H1 (cell line): ENCODE measurements at regions not wholly inside any gene's neighbourhood (a gene's known extent, or its start where the extent isn't known, plus 50 kb on each side); places are given as distances from the start of the nearest gene placed in this dataset.

Source experiments
- CTCF ChIA-PET: fragments of 300-600 bp; sonication (Branson Sonifier 250); formaldehyde crosslinking; loops from one replicate; lab custom pipeline; 2021; ENCODE audit not compliant: partially characterized antibody; lab: Charles Lee
- POLR2A ChIA-PET: fragments of 300-600 bp; sonication (Branson Sonifier 250); formaldehyde crosslinking; loops from one replicate; lab custom pipeline; 2021; ENCODE audit warnings: inconsistent platforms; ENCODE audit not compliant: partially characterized antibody; lab: Charles Lee
- DNase-seq, 2 experiments: peaks; one replicate each; pipeline versions ENCODE4 v3.0.0 to v3.0.0-alpha.2; 2010 to 2022; ENCODE audit warnings: low spot score in 2 of 2, low read depth in 1 of 2, mixed read lengths in 1 of 2
- FAIRE-seq: peaks from 2 replicates; lab custom pipeline; 2011; peaks lifted over from hg19 to GRCh38; lab: Jason Lieb, UNC
- H2AFZ ChIP-seq: 2 replicates; pipeline ENCODE4 v1.8.1; 2012; ENCODE audit warnings: low read length, inconsistent platforms
- H2AK5ac ChIP-seq: 2 replicates; pipeline ENCODE4 v1.6.1; 2013; ENCODE audit warnings: low read depth, low read length
- H2BK120ac ChIP-seq: replicated peaks from 2 replicates; pipeline ENCODE3; 2013; ENCODE audit warnings: low read depth, low read length, inconsistent platforms
- H2BK12ac ChIP-seq: 2 replicates; pipeline ENCODE4 v1.6.1; 2013; ENCODE audit warnings: low read depth, low read length
- H2BK15ac ChIP-seq: 2 replicates; pipeline ENCODE4 v1.6.1; 2013; ENCODE audit warnings: low read length
- H2BK20ac ChIP-seq: 2 replicates; pipeline ENCODE4 v1.6.1; 2013; ENCODE audit warnings: low read length
- H2BK5ac ChIP-seq: 2 replicates; pipeline ENCODE4 v1.6.1; 2013; ENCODE audit warnings: low read depth, low read length
- H3K14ac ChIP-seq: 2 replicates; pipeline ENCODE4 v1.6.1; 2013; ENCODE audit warnings: inconsistent platforms; ENCODE audit not compliant: insufficient read length
- H3K18ac ChIP-seq: 2 replicates; pipeline ENCODE4 v1.6.1; 2013; ENCODE audit warnings: low read length; ENCODE audit errors: extremely low read depth
- H3K23ac ChIP-seq: 2 replicates; pipeline ENCODE4 v1.6.1; 2013; ENCODE audit warnings: inconsistent platforms; ENCODE audit not compliant: insufficient read length
- H3K23me2 ChIP-seq: 2 replicates; pipeline ENCODE4 v1.6.1; 2013; ENCODE audit warnings: low read depth, low read length
- H3K27ac ChIP-seq: 2 replicates; pipeline ENCODE4 v1.6.1; 2011; ENCODE audit warnings: low read depth, low read length, inconsistent platforms
- H3K27me3 ChIP-seq, 4 experiments: replicated peaks in 1 of 4; 1 replicate in 1 of 4; 2 replicates in 3 of 4; pipeline versions ENCODE4 v1.6.1 to v1.8.1; 2011 to 2013; ENCODE audit warnings: low read length in 3 of 4, mild to moderate bottlenecking in 3 of 4, inconsistent platforms in 2 of 4, mixed read lengths in 2 of 4, moderate library complexity in 1 of 4; ENCODE audit not compliant: control insufficient read depth in 3 of 4, insufficient read depth in 3 of 4; ENCODE audit errors: extremely low read depth in 1 of 4
- H3K36me3 ChIP-seq, 4 experiments: 2 replicates each; pipeline versions ENCODE4 v1.6.1 to v1.8.1; 2011 to 2013; ENCODE audit warnings: mild to moderate bottlenecking in 4 of 4, low read length in 3 of 4, moderate library complexity in 2 of 4, control low read depth in 1 of 4, inconsistent platforms in 1 of 4; ENCODE audit not compliant: insufficient read depth in 4 of 4, control insufficient read depth in 2 of 4
- H3K4ac ChIP-seq: replicated peaks from 2 replicates; pipeline ENCODE3; 2013; ENCODE audit warnings: low read length, low read depth, mixed read lengths, inconsistent platforms; ENCODE audit not compliant: insufficient read length
- H3K4me1 ChIP-seq, 4 experiments: replicated peaks in 1 of 4; 1 replicate in 1 of 4; 2 replicates in 3 of 4; pipeline versions ENCODE4 v1.6.1 to v1.8.1; 2011 to 2013; ENCODE audit warnings: low read length in 3 of 4, inconsistent platforms in 2 of 4, mixed read lengths in 1 of 4; ENCODE audit not compliant: insufficient read depth in 4 of 4, control insufficient read depth in 3 of 4
- H3K4me2 ChIP-seq, 2 experiments: 2 replicates each; pipeline versions ENCODE4 v1.6.1 to v1.8.1; 2011 to 2013; ENCODE audit warnings: low read depth in 2 of 2, low read length in 2 of 2, control low read depth in 1 of 2, inconsistent platforms in 1 of 2, mild to moderate bottlenecking in 1 of 2; ENCODE audit not compliant: insufficient read depth in 1 of 2
- H3K4me3 ChIP-seq, 4 experiments: fragments of 200-600, 300-600 bp in 1 of 4; sonication (generic), shearing (Covaris generic), sonication (Bioruptor Twin) in 1 of 4; 2 replicates each; pipeline versions ENCODE4 v1.5.1 to v1.8.1; 2011 to 2016; ENCODE audit warnings: low read length in 4 of 4, low read depth in 3 of 4, control low read depth in 2 of 4, inconsistent platforms in 2 of 4, mild to moderate bottlenecking in 2 of 4, mixed read lengths in 1 of 4, moderate library complexity in 1 of 4; ENCODE audit not compliant: insufficient read depth in 2 of 4; ENCODE audit errors: extremely low read depth in 1 of 4
- H3K56ac ChIP-seq: replicated peaks from 2 replicates; pipeline ENCODE3; 2013; ENCODE audit warnings: low read depth, mild to moderate bottlenecking, mixed read lengths, low read length, inconsistent platforms; ENCODE audit not compliant: insufficient read length
- H3K79me1 ChIP-seq: 2 replicates; pipeline ENCODE4 v1.6.1; 2013; ENCODE audit warnings: low read depth, low read length, control low read depth
- H3K79me2 ChIP-seq, 2 experiments: 2 replicates each; pipeline versions ENCODE4 v1.6.1 to v1.8.1; 2012 to 2013; ENCODE audit warnings: low read length in 2 of 2, mild to moderate bottlenecking in 2 of 2, inconsistent platforms in 1 of 2; ENCODE audit not compliant: insufficient read depth in 2 of 2, control insufficient read depth in 1 of 2
- H3K9ac ChIP-seq, 4 experiments: replicated peaks in 1 of 4; 1 replicate in 1 of 4; 2 replicates in 3 of 4; pipeline versions ENCODE4 v1.6.1 to v1.8.1; 2011 to 2013; ENCODE audit warnings: low read depth in 3 of 4, low read length in 3 of 4, control low read depth in 2 of 4, mild to moderate bottlenecking in 2 of 4, moderate library complexity in 2 of 4, inconsistent platforms in 1 of 4; ENCODE audit errors: extremely low read depth in 1 of 4
- H3K9me3 ChIP-seq, 2 experiments: 2 replicates each; pipeline versions ENCODE4 v1.6.1 to v1.8.1; 2012 to 2013; ENCODE audit warnings: mild to moderate bottlenecking in 2 of 2, moderate library complexity in 2 of 2, control low read depth in 1 of 2, inconsistent platforms in 1 of 2, low read depth in 1 of 2, low read length in 1 of 2, mixed read lengths in 1 of 2; ENCODE audit not compliant: insufficient read depth in 2 of 2
- H4K20me1 ChIP-seq, 2 experiments: replicated peaks in 1 of 2; 2 replicates each; pipeline versions ENCODE3 to v1.8.1; 2011 to 2013; ENCODE audit warnings: inconsistent platforms in 2 of 2, low read length in 2 of 2, mild to moderate bottlenecking in 1 of 2; ENCODE audit not compliant: insufficient read depth in 2 of 2, control insufficient read depth in 1 of 2
- H4K5ac ChIP-seq: 2 replicates; pipeline ENCODE4 v1.6.1; 2013; ENCODE audit warnings: low read length, low read depth, mixed read lengths, inconsistent platforms; ENCODE audit not compliant: insufficient read length
- H4K8ac ChIP-seq: 2 replicates; pipeline ENCODE4 v1.8.0; 2013; ENCODE audit warnings: mild to moderate bottlenecking, moderate library complexity, low read length, inconsistent platforms; ENCODE audit not compliant: insufficient read depth; ENCODE audit errors: extremely low read depth
- H4K91ac ChIP-seq: replicated peaks from 2 replicates; pipeline ENCODE3; 2013; ENCODE audit warnings: low read length, mixed read lengths, inconsistent platforms; ENCODE audit not compliant: insufficient read length
- BCL11A ChIP-seq, 2 experiments: IDR thresholded peaks; one replicate each; pipeline ENCODE4 v1.6.1; 2011; ENCODE audit warnings: low read depth in 2 of 2, low read length in 2 of 2, mild to moderate bottlenecking in 2 of 2
- CBX5 ChIP-seq: fragments of 300-800, 300-1000 bp; sonication (generic); IDR thresholded peaks from 2 replicates; pipeline ENCODE4 v1.7.1; 2016; ENCODE audit warnings: antibody characterized with exemption, low read length, low read depth
- CEBPB ChIP-seq: IDR thresholded peaks from 2 replicates; pipeline ENCODE4 v1.6.1; 2012; ENCODE audit warnings: low read depth, low read length
- KDM5A ChIP-seq: fragments of 200-600 bp; IDR thresholded peaks from 2 replicates; pipeline ENCODE4 v1.7.1; 2012; ENCODE audit warnings: mild to moderate bottlenecking, low read length, inconsistent platforms, mixed read lengths
- MAFK ChIP-seq: IDR thresholded peaks from 2 replicates; pipeline ENCODE4 v1.6.1; 2012; ENCODE audit warnings: low read depth, mild to moderate bottlenecking, improper control_type of control experiment, low read length
- NANOG ChIP-seq: IDR thresholded peaks from 2 replicates; pipeline ENCODE4 v1.6.1; 2011; ENCODE audit warnings: low read length, low read depth, mild to moderate bottlenecking, inconsistent platforms; ENCODE audit not compliant: insufficient read depth, poor library complexity, severe bottlenecking
- POLR2A ChIP-seq, 2 experiments: IDR thresholded peaks; 1 replicate in 1 of 2; 2 replicates in 1 of 2; pipeline ENCODE4 v1.6.1; 2011; ENCODE audit warnings: low read depth in 2 of 2, low read length in 2 of 2, mild to moderate bottlenecking in 2 of 2; ENCODE audit errors: control extremely low read depth in 1 of 2
- SIRT6 ChIP-seq: IDR thresholded peaks from one replicate; pipeline ENCODE4 v1.7.1; 2012; ENCODE audit warnings: low read length, inconsistent platforms
- SIX5 ChIP-seq: IDR thresholded peaks from 2 replicates; pipeline ENCODE4 v1.6.1; 2011; ENCODE audit warnings: mild to moderate bottlenecking, low read depth, low read length
- SP2 ChIP-seq: IDR thresholded peaks from 2 replicates; pipeline ENCODE4 v1.6.1; 2012; ENCODE audit warnings: mild to moderate bottlenecking, low read length, inconsistent platforms
- ZNF274 ChIP-seq: IDR thresholded peaks from 2 replicates; pipeline ENCODE4 v1.7.0; 2012; ENCODE audit warnings: low read length, borderline replicate concordance; ENCODE audit errors: extremely low read depth
- WGBS, 2 experiments: shearing (Covaris generic) in 1 of 2; methylation state at CpG; one replicate each; pipeline versions ENCODE4 v1.1.6 to v1.1.7; 2013 to 2015; ENCODE audit warnings: low lambda C conversion rate in 2 of 2, mixed read lengths in 2 of 2, inconsistent platforms in 1 of 2, low coverage in 1 of 2, missing lambda C conversion rate in 1 of 2; ENCODE audit not compliant: insufficient replicate concordance in 2 of 2, insufficient coverage in 1 of 2, insufficient read length in 1 of 2; ENCODE audit errors: extremely low coverage in 1 of 2, missing lambda C conversion rate in 1 of 2; 5-methylcytosine and 5-hydroxymethylcytosine counted together
- TF ChIP-seq, protein P1 (sequence below): IDR thresholded peaks from 2 replicates; pipeline ENCODE4 v1.6.1; 2012; ENCODE audit warnings: inconsistent platforms
- TF ChIP-seq, protein P2 (sequence below): IDR thresholded peaks from 2 replicates; pipeline ENCODE4 v1.6.1; 2011; ENCODE audit warnings: low read length, improper control_type of control experiment

DNA sequence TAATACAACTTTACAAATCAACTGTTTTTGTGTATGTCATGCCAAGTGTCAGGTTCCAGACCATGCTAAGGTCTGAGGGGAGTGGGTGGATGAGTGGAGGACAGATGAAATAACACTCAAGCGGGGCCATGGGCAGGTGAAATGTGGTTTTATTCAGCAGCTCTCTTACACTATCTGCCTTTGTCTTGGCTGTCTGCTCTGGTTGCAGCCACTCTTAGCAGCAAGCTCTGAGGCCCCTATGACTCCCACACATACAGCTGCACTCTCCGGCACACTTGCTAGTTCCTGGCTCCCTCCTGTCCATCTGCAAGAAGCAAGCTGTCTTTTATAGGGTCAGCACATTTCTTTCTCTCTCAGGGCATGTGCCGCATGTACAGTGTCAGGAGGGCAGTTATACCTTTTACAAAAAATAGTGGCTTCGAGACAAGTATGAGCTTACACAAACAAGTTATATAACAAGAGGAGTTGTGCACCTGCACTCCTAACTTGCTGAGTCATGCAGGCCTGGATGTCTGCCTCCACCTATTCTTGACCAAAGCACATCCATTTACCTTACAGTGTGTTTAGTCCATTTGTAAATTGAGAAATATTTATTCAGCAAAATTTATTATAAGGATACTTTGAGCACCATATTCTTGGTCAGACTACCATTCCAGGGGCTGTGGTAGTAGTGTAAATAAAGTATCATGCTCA, 683.7 kb upstream of the CBLB start:
- no peak overlapping the region for H3K4ac ChIP-seq
- no peak overlapping the region for H4K91ac ChIP-seq
- H3K23me2 ChIP-seq, result no peaks in the 10 kb centered on the region
- H3K79me2 ChIP-seq, result no peaks in the 10 kb centered on the region
- H4K5ac ChIP-seq, result no peak overlapping the region
- peaks cover 0 to 11% (median 0%) of the 10 kb centered on the region in 4 experiments; a peak in 2 of 8 replicates for H3K36me3 ChIP-seq
- H2BK12ac ChIP-seq, result no peak overlapping the region
- no peak overlapping the region for H3K56ac ChIP-seq
- H2BK120ac ChIP-seq, result no peak overlapping the region
- no peak overlapping the region for H3K4me2 ChIP-seq
- DNase-seq (no peak), FAIRE-seq (no peak)
- H2AFZ ChIP-seq, result no peak overlapping the region
- no peak overlapping the region for H3K9ac ChIP-seq
- no peak overlapping the region for H3K27ac ChIP-seq
- H3K4me1 ChIP-seq, result no peaks in the 10 kb centered on the region
- H3K4me3 ChIP-seq, result no peak overlapping the region
- no peak overlapping the region for H2BK15ac ChIP-seq
- no peak overlapping the region for H2BK20ac ChIP-seq
- ChIA-PET POLR2A (no interaction called here), CTCF (interaction anchor here (0.5 kb wide), 1 partner anchor 1020 kb away, joined by 3 read pairs; no protein-coding TSS in a partner anchor)
- no peaks in the 10 kb centered on the region for H3K79me1 ChIP-seq
- H4K20me1 ChIP-seq, result no peaks in the 10 kb centered on the region
- WGBS, 2 experiments, result 85% methylated on average over 4 of the region's 4 CpGs; no CpG with 5 or more reads in 1 of the 2 experiments
- H4K8ac ChIP-seq, result no peak overlapping the region
- no peak overlapping the region for H2AK5ac ChIP-seq
- H3K23ac ChIP-seq, result no peak overlapping the region
- no peaks in the 10 kb centered on the region for H3K27me3 ChIP-seq
- H3K18ac ChIP-seq, result no peak overlapping the region
- peaks cover 10 to 15% of the 10 kb centered on the region in 2 experiments for H3K9me3 ChIP-seq
- no peak overlapping the region for H2BK5ac ChIP-seq
- H3K14ac ChIP-seq, result no peak overlapping the region
- TF ChIP-seq MAFK (no peak), CBX5 (no peak), BCL11A (IDR thresholded peaks at IDR 0.05; ENCODE audit: low read depth in 2 of 2, low read length in 2 of 2) (no peak), POLR2A (IDR thresholded peaks at IDR 0.05; ENCODE audit: control extremely low read depth in 1 of 2, low read depth in 2 of 2, low read length in 2 of 2) (no peak), SIX5 (no peak), SIRT6 (no peak), NANOG (no peak), ZNF274 (no peak), SP2 (no peak), CEBPB (no peak), KDM5A (no peak)
- TF ChIP-seq, protein P1, sequence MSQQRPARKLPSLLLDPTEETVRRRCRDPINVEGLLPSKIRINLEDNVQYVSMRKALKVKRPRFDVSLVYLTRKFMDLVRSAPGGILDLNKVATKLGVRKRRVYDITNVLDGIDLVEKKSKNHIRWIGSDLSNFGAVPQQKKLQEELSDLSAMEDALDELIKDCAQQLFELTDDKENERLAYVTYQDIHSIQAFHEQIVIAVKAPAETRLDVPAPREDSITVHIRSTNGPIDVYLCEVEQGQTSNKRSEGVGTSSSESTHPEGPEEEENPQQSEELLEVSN, result no peak
- TF ChIP-seq, protein P2, sequence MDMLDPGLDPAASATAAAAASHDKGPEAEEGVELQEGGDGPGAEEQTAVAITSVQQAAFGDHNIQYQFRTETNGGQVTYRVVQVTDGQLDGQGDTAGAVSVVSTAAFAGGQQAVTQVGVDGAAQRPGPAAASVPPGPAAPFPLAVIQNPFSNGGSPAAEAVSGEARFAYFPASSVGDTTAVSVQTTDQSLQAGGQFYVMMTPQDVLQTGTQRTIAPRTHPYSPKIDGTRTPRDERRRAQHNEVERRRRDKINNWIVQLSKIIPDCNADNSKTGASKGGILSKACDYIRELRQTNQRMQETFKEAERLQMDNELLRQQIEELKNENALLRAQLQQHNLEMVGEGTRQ, result no peak
